PC-3 (cell line): ENCODE measurements at regions not wholly inside any gene's neighbourhood (a gene's known extent, or its start where the extent isn't known, plus 50 kb on each side); places are given as distances from the start of the nearest gene placed in this dataset.

Source experiments
- CTCF ChIP-seq: fragments of 300-600 bp; sonication (generic); conservative IDR thresholded peaks from 2 replicates; pipeline ENCODE4 v1.5.1; 2017; ENCODE audit warnings: antibody characterized with exemption, low read depth, mild to moderate bottlenecking, low read length
- EZH2 ChIP-seq: fragments of 300-600 bp; sonication (generic); IDR thresholded peaks from one replicate; pipeline ENCODE4 v1.6.1; 2017; ENCODE audit warnings: antibody characterized with exemption, mild to moderate bottlenecking, low read length; ENCODE audit not compliant: unreplicated experiment

GRCh38 chr16:8126313-8126712 is 464.0 kb downstream of the TMEM114 start:
- TF ChIP-seq CTCF (no peak), EZH2 (no peak)
